NCI-H526 (cell line): ENCODE measurements at regions not wholly inside any gene's neighbourhood (a gene's known extent, or its start where the extent isn't known, plus 50 kb on each side); places are given as distances from the start of the nearest gene placed in this dataset.
"Not testable (repeated sequence)": the region's sequence is repeated elsewhere in the genome, so short reads cannot be mapped to it uniquely, and the experiment has no call there.

Experiments used
- DNase-seq, 2 experiments: peaks; one replicate each; lab custom pipeline; 2025; lab: John Stamatoyannopoulos, UW

- DNase-seq: not testable (repeated sequence)
Observed at GRCh38 chr6:81017586-81017985, 734.9 kb downstream of the TENT5A start.

DNA sequence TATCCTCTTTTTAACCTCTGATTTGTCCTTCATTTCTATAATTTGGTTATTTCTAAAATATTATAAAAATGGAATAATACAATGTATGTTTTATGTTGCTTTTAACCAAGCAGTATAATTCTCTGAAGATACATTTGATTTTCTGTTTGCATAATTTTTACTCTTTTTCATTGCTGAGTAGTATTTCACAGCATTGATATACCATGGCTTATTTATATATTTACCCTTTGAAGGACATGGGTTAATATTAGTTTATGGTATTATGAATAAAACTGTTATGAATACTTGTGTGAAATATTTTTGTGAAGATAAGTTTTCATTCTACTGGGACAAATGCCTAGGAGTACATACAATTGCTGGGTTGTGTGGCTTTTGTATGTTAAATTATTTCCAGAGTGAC is 748.6 kb downstream of the TENT5A start:
- DNase-seq: no peak

- no peak for DNase-seq
Observed at GRCh38 chr6:81003156-81003555, 749.3 kb downstream of the TENT5A start.

GRCh38 chr6:81002126-81002525 is 750.4 kb downstream of the TENT5A start:
- no peak for DNase-seq

GRCh38 chr6:80991316-80991715 is 761.2 kb downstream of the TENT5A start:
- DNase-seq: no peak

- DNase-seq: no peak
Observed at GRCh38 chr6:80988892-80989291, 763.6 kb downstream of the TENT5A start.

GRCh38 chr6:80988286-80988685 is 764.2 kb downstream of the TENT5A start:
- DNase-seq: no peak

DNA sequence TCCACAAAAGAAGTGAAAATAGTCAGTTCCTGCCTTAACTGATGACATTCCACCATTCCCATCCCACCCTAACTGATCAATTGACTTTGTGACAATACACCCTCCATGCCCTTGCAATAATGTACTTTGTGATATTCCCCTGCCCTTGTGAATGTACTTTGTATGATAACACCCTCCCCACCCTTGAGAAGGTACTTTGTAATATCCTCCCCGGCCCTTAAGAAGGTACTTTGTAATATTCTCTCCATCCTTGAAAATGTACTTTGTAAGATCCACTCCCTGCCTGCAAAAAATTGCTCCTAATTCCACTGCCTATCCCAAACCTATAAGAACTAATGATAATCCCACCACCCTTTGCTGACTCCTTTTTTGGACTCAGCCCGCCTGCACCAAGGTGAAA is 771.3 kb downstream of the TENT5A start:
- DNase-seq: not testable (repeated sequence)

- no peak for DNase-seq
Observed at GRCh38 chr6:80976336-80976735, 776.1 kb downstream of the TENT5A start.

DNA sequence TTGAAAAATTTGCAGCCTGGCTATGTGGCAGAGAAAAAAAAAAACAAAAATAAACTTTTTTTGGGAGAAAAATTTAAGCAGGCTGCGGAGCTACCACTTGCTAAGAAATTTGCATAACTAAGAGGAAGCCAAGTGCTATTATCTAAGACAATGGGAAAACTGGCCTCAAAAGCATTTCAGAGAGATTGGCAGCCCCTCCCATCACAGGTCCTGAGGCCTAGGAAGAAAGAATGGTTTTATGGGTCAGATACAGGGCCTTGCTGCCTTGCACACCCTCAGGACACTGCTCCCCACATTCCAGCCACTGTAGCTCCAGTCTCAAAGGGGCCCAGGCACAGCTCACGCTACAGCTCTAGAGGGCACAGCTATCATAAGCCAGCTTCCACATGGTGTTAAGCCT is 777.9 kb downstream of the TENT5A start:
- DNase-seq: no peak

GRCh38 chr6:80969439-80969838 is 783.0 kb downstream of the TENT5A start:
- DNase-seq: no peak

GRCh38 chr6:80967609-80968008 is 784.9 kb downstream of the TENT5A start:
- no peak for DNase-seq

DNA sequence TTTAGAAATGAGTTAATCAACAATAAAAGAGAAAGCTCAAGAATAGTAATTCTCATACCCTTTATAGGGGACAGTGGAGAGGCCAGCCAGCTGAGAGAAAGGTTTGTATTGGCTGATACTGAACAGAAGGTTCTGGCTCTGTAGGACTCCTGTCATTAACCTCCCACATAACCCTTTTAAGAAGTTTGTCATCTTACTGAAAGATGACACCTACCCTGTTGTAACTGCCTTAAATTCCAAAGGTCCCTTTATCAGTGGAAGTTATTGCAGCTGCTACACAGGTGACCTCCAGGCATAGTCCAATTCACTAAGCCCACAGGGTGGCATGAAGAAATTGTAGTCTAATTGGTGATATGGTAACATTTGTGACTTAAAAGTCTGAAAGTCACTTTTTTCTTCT is 790.1 kb downstream of the TENT5A start:
- no peak for DNase-seq

- no peak for DNase-seq
Observed at GRCh38 chr6:80961166-80961565, 791.3 kb downstream of the TENT5A start.

- no peak for DNase-seq
Observed at GRCh38 chr6:80959034-80959433, 793.4 kb downstream of the TENT5A start.

DNA sequence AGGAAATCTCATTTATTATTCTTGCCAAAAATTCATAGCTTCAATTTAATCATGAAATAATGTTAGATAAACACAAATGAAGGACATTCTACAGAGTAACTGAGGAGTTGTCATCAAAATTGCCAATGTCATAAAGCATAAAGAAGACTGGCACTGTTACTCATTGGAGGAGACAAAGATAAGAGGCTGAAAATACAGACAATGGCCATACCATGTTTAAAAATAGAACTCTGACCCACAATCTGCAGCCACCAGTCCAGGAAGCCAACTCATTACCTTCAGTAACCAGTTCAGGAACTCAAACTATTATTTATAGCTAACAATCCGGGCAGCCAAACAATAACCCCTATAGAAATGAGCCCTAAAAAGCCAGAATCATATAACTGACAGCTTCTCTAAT is 795.6 kb downstream of the TENT5A start:
- no peak for DNase-seq

DNA sequence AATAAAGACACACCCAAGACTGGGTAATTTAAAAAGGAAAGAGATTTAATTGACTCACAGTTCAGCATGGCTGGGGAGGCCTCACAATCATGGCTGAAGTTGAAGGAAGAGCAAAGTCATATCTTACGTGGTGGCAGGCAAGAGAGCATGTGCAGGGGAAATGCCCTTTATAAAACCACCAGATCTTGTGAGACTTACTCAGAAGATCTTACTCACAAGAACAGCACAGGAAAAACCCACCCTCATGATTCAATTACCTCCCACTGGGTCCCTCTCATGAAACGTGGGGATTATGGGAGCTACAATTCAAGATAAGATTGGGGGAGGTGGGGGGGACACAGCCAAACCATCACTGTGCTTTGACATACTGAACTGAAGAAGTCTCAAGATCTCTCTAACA is 800.0 kb downstream of the TENT5A start:
- not testable (repeated sequence) for DNase-seq

- no peak for DNase-seq
Observed at GRCh38 chr6:80946402-80946801, 806.1 kb downstream of the TENT5A start.

DNA sequence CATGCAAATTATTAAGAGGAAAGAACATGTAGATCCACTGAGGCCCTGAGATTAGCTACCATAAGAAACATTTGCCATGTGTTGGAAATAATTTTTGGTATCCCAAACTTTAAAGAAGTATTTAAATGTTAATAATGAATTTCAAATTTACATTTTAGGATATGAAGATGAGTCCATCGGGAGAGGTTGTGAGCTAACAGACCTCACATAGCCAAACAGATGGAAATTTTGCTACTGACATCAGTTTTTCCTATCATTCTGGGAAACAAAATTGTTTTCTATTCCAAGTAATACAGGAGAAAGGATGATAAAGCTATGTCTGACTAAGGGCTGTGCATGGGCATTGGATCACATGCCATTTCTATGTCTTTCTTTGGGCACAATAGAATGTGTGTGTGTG is 809.6 kb downstream of the TENT5A start:
- DNase-seq: no peak

DNA sequence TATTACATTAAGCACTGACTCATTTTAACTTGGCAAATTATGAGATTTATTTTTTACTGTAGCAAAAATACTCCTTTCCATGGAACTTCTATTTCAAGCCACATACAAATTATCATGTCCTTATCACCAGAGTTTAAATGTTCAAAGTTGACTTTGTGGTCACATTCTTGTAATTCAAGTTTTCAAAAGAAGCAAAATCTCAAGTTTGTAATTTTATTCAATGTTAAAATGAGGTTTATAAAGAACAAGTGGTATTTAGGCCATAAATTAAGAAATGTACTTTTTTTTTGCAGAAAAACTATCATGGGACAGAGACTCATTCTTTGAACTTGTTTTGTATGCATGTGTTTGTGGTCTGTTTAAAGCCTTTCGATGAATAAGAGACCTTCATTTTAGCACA is 811.5 kb downstream of the TENT5A start:
- DNase-seq: no peak

DNA sequence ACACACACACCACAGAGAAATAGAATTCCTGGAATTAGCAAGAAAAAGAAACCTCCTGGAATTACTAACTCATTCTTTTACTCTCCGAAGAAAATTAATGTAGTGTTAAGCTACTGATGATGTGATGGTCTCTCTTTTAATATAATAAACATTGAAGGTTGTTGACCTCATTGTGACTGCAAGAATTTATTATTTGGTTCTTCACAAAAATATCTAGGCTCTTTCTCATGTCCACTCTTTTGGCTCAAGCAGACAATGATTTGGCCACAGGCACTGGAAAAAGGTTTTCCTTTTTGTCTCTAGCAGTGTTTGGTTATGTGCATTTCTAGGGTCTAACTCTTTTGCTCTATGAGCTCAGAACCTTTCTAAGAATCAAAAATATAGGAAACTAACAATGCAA is 811.9 kb downstream of the TENT5A start:
- DNase-seq: no peak

DNA sequence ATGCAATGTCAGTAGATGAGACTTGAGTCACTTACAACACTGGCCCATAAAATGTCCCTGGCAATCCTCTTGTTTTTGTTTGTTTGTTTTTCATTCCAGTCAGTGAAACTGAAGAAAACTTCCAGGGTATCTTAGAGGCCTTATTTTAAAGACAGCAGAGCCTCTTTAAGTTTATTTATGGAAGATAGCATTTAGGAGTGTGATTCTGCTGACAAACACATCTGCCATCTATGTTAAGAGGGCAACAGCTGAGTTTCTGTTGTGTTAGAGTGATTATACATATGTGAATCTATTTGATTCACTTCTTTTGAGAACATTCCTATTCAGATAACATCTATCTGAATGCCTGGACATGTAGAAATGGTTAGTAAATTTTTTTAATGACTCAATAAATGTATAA is 812.6 kb downstream of the TENT5A start:
- DNase-seq: no peak

GRCh38 chr6:80939480-80939879 is 813.0 kb downstream of the TENT5A start:
- no peak for DNase-seq

- DNase-seq: no peak
Observed at GRCh38 chr6:80938131-80938530, 814.4 kb downstream of the TENT5A start.

GRCh38 chr6:80932359-80932758 is 820.1 kb downstream of the TENT5A start:
- no peak for DNase-seq
